Transverse colon (tissue), 3 donors: ENCODE measurements at regions not wholly inside any gene's neighbourhood (a gene's known extent, or its start where the extent isn't known, plus 50 kb on each side); places are given as distances from the start of the nearest gene placed in this dataset.

Source experiments
- CTCF ChIP-seq, 5 experiments: fragments of 200-600 bp in 3 of 5; fragments of 450-650 bp in 2 of 5; sonication (generic) in 3 of 5; IDR thresholded peaks; 1 replicate in 2 of 5; 2 replicates in 3 of 5; pipeline ENCODE4 v1.5.1; 2016 to 2017; ENCODE audit warnings: antibody characterized with exemption in 5 of 5, inconsistent platforms in 3 of 5, mild to moderate bottlenecking in 2 of 5, moderate library complexity in 1 of 5
- EP300 ChIP-seq: sonication (generic); formaldehyde crosslinking; IDR thresholded peaks from one replicate; pipeline ENCODE4 v1.6.1; 2017; ENCODE audit warnings: antibody characterized with exemption, low read depth
- POLR2A ChIP-seq: fragments of 450-650 bp; IDR thresholded peaks from one replicate; pipeline ENCODE4 v1.6.1; 2016; ENCODE audit warnings: antibody characterized with exemption, mild to moderate bottlenecking, moderate library complexity

GRCh38 chr1:57675776-57676175 lies 251.9 kb upstream of the DAB1 start:
- TF ChIP-seq CTCF (IDR thresholded peaks at IDR 0.05) (no peak), EP300 (no peak), POLR2A (no peak)
